Hepatocyte (in vitro differentiated cells): ENCODE measurements at regions not wholly inside any gene's neighbourhood (a gene's known extent, or its start where the extent isn't known, plus 50 kb on each side); places are given as distances from the start of the nearest gene placed in this dataset.

Source experiments
- DNase-seq: peaks from one replicate; pipeline ENCODE4 v3.0.0-alpha.2; 2016; ENCODE audit warnings: low spot score
- H2AFZ ChIP-seq: fragments of 200-600 bp; sonication (generic); 2 replicates; pipeline ENCODE4 v1.6.0; 2016; ENCODE audit warnings: antibody characterized with exemption, mild to moderate bottlenecking
- H3K27ac ChIP-seq: fragments of 200-600 bp; sonication (generic); 2 replicates; pipeline ENCODE4 v1.5.1; 2016; ENCODE audit warnings: mild to moderate bottlenecking
- H3K27me3 ChIP-seq: fragments of 200-600 bp; sonication (generic); 2 replicates; pipeline ENCODE4 v1.6.1; 2016
- H3K36me3 ChIP-seq: fragments of 200-600 bp; sonication (generic); replicated peaks from 2 replicates; pipeline ENCODE4 v1.5.1; 2016; ENCODE audit warnings: low read depth; ENCODE audit not compliant: insufficient read depth
- H3K4me1 ChIP-seq: fragments of 200-600 bp; sonication (generic); 2 replicates; pipeline ENCODE4 v1.5.1; 2016; ENCODE audit warnings: mild to moderate bottlenecking, moderate library complexity; ENCODE audit not compliant: insufficient read depth
- H3K4me2 ChIP-seq: fragments of 200-600 bp; sonication (generic); 2 replicates; pipeline ENCODE4 v1.6.0; 2016
- H3K4me3 ChIP-seq: fragments of 200-600 bp; sonication (generic); 2 replicates; pipeline ENCODE4 v1.5.1; 2016; ENCODE audit warnings: mild to moderate bottlenecking
- H3K79me2 ChIP-seq: fragments of 200-600 bp; sonication (generic); 2 replicates; pipeline ENCODE4 v1.6.0; 2017; ENCODE audit warnings: mild to moderate bottlenecking
- H3K9me2 ChIP-seq: fragments of 200-600 bp; sonication (generic); replicated peaks from 2 replicates; pipeline ENCODE4 v1.6.0; 2017; ENCODE audit warnings: mild to moderate bottlenecking; ENCODE audit not compliant: insufficient read depth
- H3K9me3 ChIP-seq: fragments of 200-600 bp; sonication (generic); 2 replicates; pipeline ENCODE4 v1.5.1; 2016; ENCODE audit warnings: low read depth, mild to moderate bottlenecking
- H4K20me1 ChIP-seq: fragments of 200-600 bp; sonication (generic); 2 replicates; pipeline ENCODE4 v1.6.0; 2016; ENCODE audit warnings: mild to moderate bottlenecking; ENCODE audit not compliant: insufficient read depth, poor library complexity, severe bottlenecking
- EZH2 ChIP-seq: fragments of 200-600 bp; sonication (generic); IDR thresholded peaks from 2 replicates; pipeline ENCODE4 v1.6.1; 2016; ENCODE audit warnings: antibody characterized with exemption, mild to moderate bottlenecking, borderline replicate concordance
- EZH2phosphoT487 ChIP-seq: fragments of 200-600 bp; sonication (generic); IDR thresholded peaks from one replicate; pipeline ENCODE4 v1.6.1; 2018; ENCODE audit warnings: antibody characterized with exemption, mild to moderate bottlenecking, low read depth, moderate library complexity; ENCODE audit not compliant: unreplicated experiment, severe bottlenecking
- WGBS: methylation state at CpG from one replicate; pipeline ENCODE4 v1.1.6; 2016; ENCODE audit warnings: low lambda C conversion rate; ENCODE audit errors: missing lambda C conversion rate; 5-methylcytosine and 5-hydroxymethylcytosine counted together
- TF ChIP-seq, protein P1 (sequence below): fragments of 200-600 bp; sonication (generic); IDR thresholded peaks from 2 replicates; pipeline ENCODE4 v1.5.1; 2016; ENCODE audit warnings: antibody characterized with exemption, mild to moderate bottlenecking; ENCODE audit not compliant: poor library complexity

DNA sequence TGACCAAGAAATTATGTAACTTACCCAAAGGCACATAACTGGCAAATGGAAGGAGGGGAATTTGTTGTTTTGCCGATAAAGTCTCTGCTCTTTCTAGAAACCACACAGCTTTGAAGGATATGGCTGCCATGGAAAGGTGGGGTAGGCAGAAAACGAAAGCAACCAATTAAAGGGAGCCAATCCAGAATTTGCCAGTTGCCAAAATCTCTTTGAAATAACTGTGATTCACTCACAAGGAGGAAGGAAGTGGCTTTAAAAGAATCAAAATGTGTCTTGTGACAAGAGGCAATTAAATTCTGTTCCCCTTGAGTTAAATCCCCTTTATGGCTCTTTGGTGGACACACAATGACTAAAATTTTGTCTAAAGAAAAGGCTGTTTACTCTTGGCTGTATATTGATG is 61.2 kb upstream of the CCDC190 start:
- Histone ChIP-seq H2AFZ (no peak overlapping the region), H4K20me1 (no peaks in the 10 kb centered on the region), H3K9me2 (no peaks in the 10 kb centered on the region), H3K27me3 (no peaks in the 10 kb centered on the region), H3K4me1 (peaks cover 17% of the 10 kb centered on the region), H3K4me2 (no peak overlapping the region), H3K79me2 (no peaks in the 10 kb centered on the region), H3K27ac (no peak overlapping the region), H3K4me3 (no peak overlapping the region), H3K9me3 (no peaks in the 10 kb centered on the region), H3K36me3 (no peaks in the 10 kb centered on the region)
- 66% methylated on average over 2 of the region's 2 CpGs for WGBS
- TF ChIP-seq EZH2phosphoT487 = no peak
- no peak for TF ChIP-seq EZH2
- TF ChIP-seq, protein P1, sequence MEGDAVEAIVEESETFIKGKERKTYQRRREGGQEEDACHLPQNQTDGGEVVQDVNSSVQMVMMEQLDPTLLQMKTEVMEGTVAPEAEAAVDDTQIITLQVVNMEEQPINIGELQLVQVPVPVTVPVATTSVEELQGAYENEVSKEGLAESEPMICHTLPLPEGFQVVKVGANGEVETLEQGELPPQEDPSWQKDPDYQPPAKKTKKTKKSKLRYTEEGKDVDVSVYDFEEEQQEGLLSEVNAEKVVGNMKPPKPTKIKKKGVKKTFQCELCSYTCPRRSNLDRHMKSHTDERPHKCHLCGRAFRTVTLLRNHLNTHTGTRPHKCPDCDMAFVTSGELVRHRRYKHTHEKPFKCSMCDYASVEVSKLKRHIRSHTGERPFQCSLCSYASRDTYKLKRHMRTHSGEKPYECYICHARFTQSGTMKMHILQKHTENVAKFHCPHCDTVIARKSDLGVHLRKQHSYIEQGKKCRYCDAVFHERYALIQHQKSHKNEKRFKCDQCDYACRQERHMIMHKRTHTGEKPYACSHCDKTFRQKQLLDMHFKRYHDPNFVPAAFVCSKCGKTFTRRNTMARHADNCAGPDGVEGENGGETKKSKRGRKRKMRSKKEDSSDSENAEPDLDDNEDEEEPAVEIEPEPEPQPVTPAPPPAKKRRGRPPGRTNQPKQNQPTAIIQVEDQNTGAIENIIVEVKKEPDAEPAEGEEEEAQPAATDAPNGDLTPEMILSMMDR = no peak
- no peak for DNase-seq

DNA sequence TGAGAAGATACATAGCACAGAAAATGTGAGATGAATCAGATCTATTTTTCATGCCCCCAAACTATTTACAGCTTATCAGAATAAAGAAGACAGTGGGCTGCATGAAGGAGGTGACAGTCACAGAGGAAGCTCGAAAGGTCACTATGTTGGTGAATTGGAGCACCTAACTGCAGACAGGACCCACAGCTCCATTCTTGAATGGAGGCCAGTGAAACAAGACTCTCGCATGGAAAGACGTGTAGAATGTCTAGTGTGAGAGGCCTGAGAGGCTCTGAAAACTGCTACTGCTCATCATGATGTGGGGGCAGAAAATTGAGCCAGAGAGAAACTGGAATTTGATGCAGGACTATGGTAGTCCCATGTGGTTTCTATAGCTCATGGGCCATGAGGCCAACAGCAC is 60.3 kb upstream of the CCDC190 start:
- Histone ChIP-seq H3K36me3 (no peaks in the 10 kb centered on the region), H3K9me3 (no peaks in the 10 kb centered on the region), H3K79me2 (no peaks in the 10 kb centered on the region), H3K27me3 (no peaks in the 10 kb centered on the region), H3K4me3 (no peak overlapping the region), H3K27ac (no peak overlapping the region), H3K9me2 (no peaks in the 10 kb centered on the region), H3K4me2 (no peak overlapping the region), H2AFZ (no peak overlapping the region), H3K4me1 (peaks cover 17% of the 10 kb centered on the region), H4K20me1 (no peaks in the 10 kb centered on the region)
- TF ChIP-seq EZH2 = no peak
- TF ChIP-seq, protein P1 = no peak
- no peak for TF ChIP-seq EZH2phosphoT487
- no peak for DNase-seq
- WGBS = 91% methylated on average over 3 of the region's 3 CpGs

DNA sequence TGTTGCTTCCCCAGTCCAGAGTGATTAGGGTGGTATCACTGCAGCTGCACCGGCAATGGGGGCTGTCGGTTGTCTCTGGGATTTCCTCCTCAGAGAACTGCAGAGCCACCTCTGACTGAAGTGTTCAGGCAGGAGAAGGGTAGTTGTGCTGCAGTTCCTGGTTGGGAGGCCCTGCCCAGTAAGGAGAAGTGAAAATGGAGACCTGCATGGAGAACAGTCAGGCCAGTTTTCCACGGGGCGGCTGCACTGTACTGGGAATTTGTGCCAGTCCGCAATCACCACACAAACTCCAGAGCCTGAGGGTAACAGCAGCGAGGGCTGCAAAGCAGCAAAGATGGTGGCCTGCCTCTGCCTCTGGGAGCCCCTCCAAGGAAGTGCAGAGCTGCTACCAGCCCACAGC is 58.1 kb upstream of the CCDC190 start:
- H3K4me1 ChIP-seq = peaks cover 17% of the 10 kb centered on the region
- DNase-seq = no peak
- no peak overlapping the region for H2AFZ ChIP-seq
- no peak overlapping the region for H3K4me3 ChIP-seq
- WGBS = 78% methylated on average over 6 of the region's 6 CpGs
- H3K27me3 ChIP-seq = no peaks in the 10 kb centered on the region
- H3K9me3 ChIP-seq = no peaks in the 10 kb centered on the region
- H3K9me2 ChIP-seq = no peaks in the 10 kb centered on the region
- no peaks in the 10 kb centered on the region for H3K79me2 ChIP-seq
- H3K4me2 ChIP-seq = no peak overlapping the region
- H3K27ac ChIP-seq = peak overlapping the region; percentile 65
- no peaks in the 10 kb centered on the region for H4K20me1 ChIP-seq
- TF ChIP-seq EZH2 (no peak), EZH2phosphoT487 (no peak)
- TF ChIP-seq, protein P1 = no peak
- H3K36me3 ChIP-seq = no peaks in the 10 kb centered on the region
